VCaP (cell line): ENCODE measurements at regions not wholly inside any gene's neighbourhood (a gene's known extent, or its start where the extent isn't known, plus 50 kb on each side); places are given as distances from the start of the nearest gene placed in this dataset.

Source experiments
- H3K27ac ChIP-seq: fragments of 450-650 bp; 2 replicates; pipeline ENCODE4 v1.5.1; 2017
- TF ChIP-seq, protein P1 (sequence below): fragments of 450-650 bp; conservative IDR thresholded peaks from 2 replicates; pipeline ENCODE4 v1.5.1; 2017; ENCODE audit warnings: mild to moderate bottlenecking, moderate library complexity

DNA sequence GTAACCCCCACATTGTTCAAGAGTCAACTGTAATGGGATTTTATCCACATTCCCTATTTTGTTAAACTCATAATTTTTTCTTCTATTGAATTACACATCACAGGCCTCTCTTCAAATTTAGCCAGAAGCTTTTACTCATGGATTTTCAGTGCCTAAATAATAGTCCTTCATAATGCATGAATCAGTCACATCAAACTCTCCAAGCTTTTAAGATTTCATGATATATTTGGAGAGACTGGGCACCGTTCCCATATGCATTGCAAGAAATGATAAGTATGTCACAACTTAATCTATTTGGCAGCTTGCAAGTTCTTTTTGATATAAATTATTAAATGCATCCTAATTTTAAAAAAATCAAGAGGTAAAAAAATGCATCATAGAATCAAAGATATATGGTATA lies 465.9 kb downstream of the DMAC1 start:
- no peak overlapping the region for H3K27ac ChIP-seq
- TF ChIP-seq, protein P1, sequence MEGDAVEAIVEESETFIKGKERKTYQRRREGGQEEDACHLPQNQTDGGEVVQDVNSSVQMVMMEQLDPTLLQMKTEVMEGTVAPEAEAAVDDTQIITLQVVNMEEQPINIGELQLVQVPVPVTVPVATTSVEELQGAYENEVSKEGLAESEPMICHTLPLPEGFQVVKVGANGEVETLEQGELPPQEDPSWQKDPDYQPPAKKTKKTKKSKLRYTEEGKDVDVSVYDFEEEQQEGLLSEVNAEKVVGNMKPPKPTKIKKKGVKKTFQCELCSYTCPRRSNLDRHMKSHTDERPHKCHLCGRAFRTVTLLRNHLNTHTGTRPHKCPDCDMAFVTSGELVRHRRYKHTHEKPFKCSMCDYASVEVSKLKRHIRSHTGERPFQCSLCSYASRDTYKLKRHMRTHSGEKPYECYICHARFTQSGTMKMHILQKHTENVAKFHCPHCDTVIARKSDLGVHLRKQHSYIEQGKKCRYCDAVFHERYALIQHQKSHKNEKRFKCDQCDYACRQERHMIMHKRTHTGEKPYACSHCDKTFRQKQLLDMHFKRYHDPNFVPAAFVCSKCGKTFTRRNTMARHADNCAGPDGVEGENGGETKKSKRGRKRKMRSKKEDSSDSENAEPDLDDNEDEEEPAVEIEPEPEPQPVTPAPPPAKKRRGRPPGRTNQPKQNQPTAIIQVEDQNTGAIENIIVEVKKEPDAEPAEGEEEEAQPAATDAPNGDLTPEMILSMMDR, result no peak

DNA sequence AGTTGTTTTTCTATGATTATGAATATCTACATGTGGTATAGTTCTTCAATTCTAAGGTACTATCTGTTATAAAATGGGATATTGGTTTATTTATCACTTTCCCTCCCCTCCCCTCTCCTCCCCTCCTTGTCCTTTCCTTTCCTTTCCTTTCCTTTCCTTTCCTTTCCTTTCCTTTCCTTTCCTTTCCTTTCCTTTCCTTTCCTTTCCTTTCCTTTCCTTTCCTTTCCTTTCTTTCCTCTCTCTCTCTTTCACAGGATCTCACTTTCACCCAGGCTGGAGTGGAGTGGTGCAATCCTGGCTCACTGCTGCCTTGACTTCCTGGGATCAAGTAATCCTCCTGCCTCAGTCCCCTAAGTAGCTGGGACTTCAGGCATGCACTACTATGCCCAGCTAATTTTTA lies 466.8 kb downstream of the DMAC1 start:
- H3K27ac ChIP-seq, result no peak overlapping the region
- TF ChIP-seq, protein P1, result no peak

DNA sequence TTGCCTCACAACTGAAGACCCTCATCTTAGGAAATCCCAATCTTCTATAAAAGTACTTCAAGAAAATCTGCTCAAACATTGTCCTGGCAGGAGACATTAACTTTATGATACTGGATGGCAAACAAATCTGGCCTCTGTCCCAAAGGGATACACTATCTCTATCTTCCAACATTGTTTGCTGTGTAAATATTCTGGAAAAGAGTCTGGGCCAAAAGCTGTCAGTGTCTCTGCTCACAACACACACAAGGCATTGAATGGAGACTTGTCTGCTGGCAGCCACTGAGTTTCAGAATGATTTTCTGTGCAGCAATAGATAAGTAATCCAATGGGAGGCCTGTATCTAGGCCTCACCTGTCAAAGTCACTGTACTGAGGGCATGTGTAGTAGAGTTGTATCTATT lies 471.1 kb downstream of the DMAC1 start:
- TF ChIP-seq, protein P1, result no peak
- no peak overlapping the region for H3K27ac ChIP-seq

DNA sequence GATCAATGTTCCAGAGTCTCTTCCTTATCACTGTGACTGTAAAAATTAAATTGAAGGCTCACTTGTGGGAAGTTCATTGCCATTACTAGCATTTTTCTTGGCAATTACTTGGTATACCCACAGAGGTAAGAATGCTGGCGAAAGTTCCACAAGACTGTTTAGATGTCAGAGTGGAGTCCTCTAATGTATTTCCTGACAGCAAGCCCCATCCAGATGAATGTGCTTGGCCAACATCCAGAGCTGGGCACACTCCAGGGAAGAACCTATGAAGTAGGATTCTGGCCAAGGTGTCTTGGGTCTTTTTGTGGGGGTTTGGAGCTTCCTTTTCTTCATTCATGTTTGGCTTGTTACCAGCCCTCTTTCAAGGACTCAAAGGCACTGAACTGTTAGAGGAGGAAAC lies 473.6 kb downstream of the DMAC1 start:
- TF ChIP-seq, protein P1, result no peak
- no peak overlapping the region for H3K27ac ChIP-seq

DNA sequence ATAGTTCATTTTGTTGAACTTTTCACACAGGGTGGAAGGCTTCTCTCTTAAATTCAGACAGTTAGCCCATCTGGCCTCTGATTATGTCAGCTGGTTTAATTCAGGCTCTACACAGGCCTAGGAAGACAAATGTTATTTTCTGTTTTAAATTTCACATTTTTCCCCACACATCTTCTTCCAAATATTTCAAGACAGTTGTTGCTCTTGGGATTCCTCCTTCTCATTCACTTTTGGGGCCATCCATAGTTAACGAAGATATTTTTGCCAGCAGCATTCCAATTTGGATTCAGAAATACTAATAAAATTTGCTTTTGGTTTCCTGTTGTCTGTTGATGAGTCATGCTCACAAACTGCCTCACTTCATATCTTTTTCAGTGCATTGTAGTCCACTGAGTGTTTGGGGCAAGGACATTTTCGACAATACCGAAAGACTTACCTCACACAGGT lies 475.4 kb downstream of the DMAC1 start:
- TF ChIP-seq, protein P1, result no peak

DNA sequence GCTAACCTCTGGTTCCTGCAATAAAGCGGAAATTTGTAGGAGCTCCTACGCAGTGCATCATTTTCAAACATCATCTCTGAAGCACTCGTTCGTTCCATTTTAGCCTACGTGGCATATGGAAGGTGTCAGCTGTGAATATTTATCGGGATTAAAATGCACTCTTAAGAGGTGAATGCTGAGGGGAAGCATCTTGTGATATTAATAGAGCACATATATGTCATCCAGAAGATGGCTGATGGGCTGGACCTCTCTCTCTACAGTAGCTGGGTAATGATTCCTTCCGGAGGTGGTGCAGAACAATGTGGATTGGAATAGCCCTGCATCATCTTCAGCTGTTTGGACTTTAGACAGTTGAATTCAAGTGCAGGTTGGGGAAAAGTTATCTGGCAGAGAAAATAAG lies 478.7 kb downstream of the DMAC1 start:
- TF ChIP-seq, protein P1, result no peak
- no peak overlapping the region for H3K27ac ChIP-seq

More for the DNA sequence above, 475.4 kb downstream of the DMAC1 start:
- no peak overlapping the region for H3K27ac ChIP-seq

DNA sequence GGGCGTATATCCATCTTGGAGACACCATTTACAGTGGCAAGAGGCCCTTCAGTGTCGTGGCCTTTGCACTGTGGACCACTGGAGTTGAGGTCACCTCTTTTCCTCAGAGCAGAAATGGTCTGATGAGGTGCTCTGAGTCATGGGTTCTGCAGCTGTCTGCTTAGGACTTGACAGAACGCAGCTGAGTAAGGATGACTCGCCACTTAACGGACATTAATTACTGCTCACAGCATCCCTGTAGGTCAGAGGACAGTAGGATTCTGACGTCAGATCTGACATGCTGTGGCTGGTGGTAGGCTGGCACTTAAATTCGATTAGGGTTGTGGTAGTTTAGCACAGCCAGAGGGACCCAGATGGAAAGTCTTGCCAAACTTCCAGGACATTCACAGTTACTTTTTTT lies 479.4 kb downstream of the DMAC1 start:
- TF ChIP-seq, protein P1, result no peak

DNA sequence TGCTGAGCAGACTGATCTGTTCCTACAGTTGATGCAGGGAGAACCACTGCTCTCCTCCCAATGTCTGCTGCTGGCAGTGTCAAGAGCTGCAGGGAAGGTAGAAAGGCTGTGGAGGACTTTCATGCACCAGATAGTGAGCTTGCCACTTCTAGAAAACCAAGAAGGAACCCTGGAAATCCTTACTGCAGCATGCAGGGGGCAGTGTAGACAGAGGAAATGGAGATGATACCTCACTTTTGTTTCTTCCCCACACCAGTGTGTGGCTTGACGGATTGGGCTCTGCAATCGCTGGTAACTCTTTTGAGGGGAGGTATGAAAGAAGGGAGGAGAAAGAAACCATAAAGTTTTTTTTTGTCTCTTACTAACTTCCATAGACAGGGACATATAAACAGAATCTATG lies 480.7 kb downstream of the DMAC1 start:
- no peak overlapping the region for H3K27ac ChIP-seq
- TF ChIP-seq, protein P1, result no peak

More for the DNA sequence above, 479.4 kb downstream of the DMAC1 start:
- H3K27ac ChIP-seq, result no peak overlapping the region
